Neural cell (in vitro differentiated cells): ENCODE measurements at regions not wholly inside any gene's neighbourhood (a gene's known extent, or its start where the extent isn't known, plus 50 kb on each side); places are given as distances from the start of the nearest gene placed in this dataset.

Experiments
- H2AFZ ChIP-seq: fragments of 200-600, 300-800 bp; sonication (generic), shearing (Covaris generic); 2 replicates; pipeline ENCODE4 v1.6.0; 2014; ENCODE audit warnings: low read depth, mild to moderate bottlenecking, antibody characterized with exemption, low read length, moderate library complexity
- H3F3A ChIP-seq: fragments of 200-600 bp; shearing (Covaris generic); 2 replicates; pipeline ENCODE4 v1.6.1; 2016; ENCODE audit warnings: mild to moderate bottlenecking, moderate library complexity, mixed read lengths, antibody characterized with exemption, low read length; ENCODE audit not compliant: insufficient read depth, poor library complexity, severe bottlenecking
- H3K27ac ChIP-seq: fragments of 200-600, 300-800 bp; sonication (generic), shearing (Covaris generic); 2 replicates; pipeline ENCODE4 v1.5.1; 2014; ENCODE audit warnings: mild to moderate bottlenecking, low read length, moderate library complexity
- H3K27me3 ChIP-seq: fragments of 300-800, 200-600 bp; sonication (generic), shearing (Covaris generic); 2 replicates; pipeline ENCODE4 v1.6.0; 2014; ENCODE audit warnings: mild to moderate bottlenecking, low read depth, low read length, moderate library complexity; ENCODE audit not compliant: insufficient read depth
- H3K36me3 ChIP-seq: fragments of 300-800, 200-600 bp; sonication (generic), shearing (Covaris generic); 2 replicates; pipeline ENCODE4 v1.5.1; 2014; ENCODE audit warnings: mild to moderate bottlenecking, antibody characterized with exemption, low read length, moderate library complexity; ENCODE audit not compliant: insufficient read depth
- H3K4me2 ChIP-seq: fragments of 300-800, 200-600 bp; sonication (generic), shearing (Covaris generic); 2 replicates; pipeline ENCODE4 v1.6.0; 2014; ENCODE audit warnings: mild to moderate bottlenecking, low read length
- H3K4me3 ChIP-seq: fragments of 300-800, 200-600 bp; sonication (generic), shearing (Covaris generic); 2 replicates; pipeline ENCODE4 v1.5.1; 2014; ENCODE audit warnings: mild to moderate bottlenecking, low read length, moderate library complexity
- H3K79me2 ChIP-seq: fragments of 200-600 bp; shearing (Covaris generic); replicated peaks from 2 replicates; pipeline ENCODE4 v1.6.0; 2014; ENCODE audit warnings: mild to moderate bottlenecking, low read length, moderate library complexity; ENCODE audit not compliant: insufficient read depth
- H3K9ac ChIP-seq: fragments of 300-800, 200-600 bp; sonication (generic), shearing (Covaris generic); 2 replicates; pipeline ENCODE4 v1.6.1; 2016; ENCODE audit warnings: mild to moderate bottlenecking, low read length, mixed read lengths
- H3K9me2 ChIP-seq: fragments of 200-600 bp; shearing (Covaris generic); 2 replicates; pipeline ENCODE4 v1.6.1; 2016; ENCODE audit warnings: mild to moderate bottlenecking, low read length, mixed read lengths; ENCODE audit not compliant: insufficient read depth
- H3K9me3 ChIP-seq: fragments of 200-600, 300-800 bp; sonication (generic), shearing (Covaris generic); 2 replicates; pipeline ENCODE4 v1.6.1; 2016; ENCODE audit warnings: mild to moderate bottlenecking, mixed run types, low read length, moderate library complexity, mixed read lengths
- H4K20me1 ChIP-seq: fragments of 200-600 bp; shearing (Covaris generic); 2 replicates; pipeline ENCODE4 v1.6.1; 2016; ENCODE audit warnings: mild to moderate bottlenecking, mixed run types; ENCODE audit not compliant: insufficient read depth
- CTCF ChIP-seq: fragments of 450-650 bp; IDR thresholded peaks from 2 replicates; pipeline ENCODE4 v1.5.1; 2014; ENCODE audit warnings: antibody characterized with exemption, mild to moderate bottlenecking, moderate library complexity; ENCODE audit not compliant: poor library complexity, severe bottlenecking
- EP300 ChIP-seq: fragments of 450-650 bp; conservative IDR thresholded peaks from 2 replicates; pipeline ENCODE4 v1.6.1; 2014; ENCODE audit warnings: antibody characterized with exemption, mild to moderate bottlenecking, moderate library complexity; ENCODE audit not compliant: poor library complexity, severe bottlenecking
- EZH2 ChIP-seq: fragments of 200-600, 300-800 bp; shearing (Covaris generic), sonication (generic); IDR thresholded peaks from 2 replicates; pipeline ENCODE4 v1.6.1; 2014; ENCODE audit warnings: antibody characterized with exemption, low read length, borderline replicate concordance, mild to moderate bottlenecking; ENCODE audit not compliant: insufficient read depth, poor library complexity, severe bottlenecking
- MXI1 ChIP-seq: fragments of 450-650 bp; conservative IDR thresholded peaks from 2 replicates; pipeline ENCODE4 v1.6.1; 2014; ENCODE audit warnings: antibody characterized with exemption, mild to moderate bottlenecking; ENCODE audit not compliant: poor library complexity, severe bottlenecking
- POLR2AphosphoS5 ChIP-seq: IDR thresholded peaks from 2 replicates; pipeline ENCODE4 v1.6.1; 2012
- RAD21 ChIP-seq: fragments of 450-650 bp; conservative IDR thresholded peaks from 2 replicates; pipeline ENCODE4 v1.6.1; 2014; ENCODE audit warnings: antibody characterized with exemption, mild to moderate bottlenecking, moderate library complexity
- REST ChIP-seq: IDR thresholded peaks from 2 replicates; pipeline ENCODE4 v1.6.1; 2012; ENCODE audit warnings: borderline replicate concordance
- SMC3 ChIP-seq: fragments of 450-650 bp; conservative IDR thresholded peaks from 2 replicates; pipeline ENCODE4 v1.6.1; 2014; ENCODE audit warnings: antibody characterized with exemption, mild to moderate bottlenecking, moderate library complexity; ENCODE audit not compliant: poor library complexity
- TAF1 ChIP-seq: IDR thresholded peaks from 2 replicates; pipeline ENCODE4 v1.6.1; 2012; ENCODE audit warnings: low read depth

DNA sequence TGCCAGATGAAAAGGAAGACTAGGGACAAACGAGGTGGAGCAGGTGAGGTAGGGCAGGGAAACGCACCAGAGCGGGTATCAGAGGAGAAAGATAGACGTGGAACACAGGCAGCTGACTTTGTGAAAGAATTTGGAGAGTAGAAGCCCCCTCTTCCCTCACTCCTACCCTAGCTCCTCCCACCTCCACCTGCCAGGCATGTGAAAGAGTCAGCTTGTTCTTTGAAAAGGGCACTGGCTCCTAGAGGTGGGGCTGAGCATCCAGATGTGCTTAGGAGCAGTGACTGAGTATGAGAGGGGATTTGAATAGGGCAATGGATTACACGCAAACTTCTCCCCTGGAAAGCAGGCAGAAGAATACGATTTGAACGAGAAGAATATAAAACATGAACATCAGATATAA, 174.2 kb upstream of the INHBA start:
- no peaks in the 10 kb centered on the region for H3K79me2 ChIP-seq
- no peak overlapping the region for H3K4me3 ChIP-seq
- H3K27ac ChIP-seq, result no peak overlapping the region
- no peaks in the 10 kb centered on the region for H3K9me2 ChIP-seq
- H3K4me2 ChIP-seq, result no peak overlapping the region
- no peaks in the 10 kb centered on the region for H3F3A ChIP-seq
- H2AFZ ChIP-seq, result no peak overlapping the region
- no peaks in the 10 kb centered on the region for H4K20me1 ChIP-seq
- no peak overlapping the region for H3K9ac ChIP-seq
- H3K9me3 ChIP-seq, result no peaks in the 10 kb centered on the region
- TF ChIP-seq TAF1 (no peak), CTCF (no peak), EZH2 (no peak)
- H3K27me3 ChIP-seq, result no peaks in the 10 kb centered on the region
- H3K36me3 ChIP-seq, result no peaks in the 10 kb centered on the region

DNA sequence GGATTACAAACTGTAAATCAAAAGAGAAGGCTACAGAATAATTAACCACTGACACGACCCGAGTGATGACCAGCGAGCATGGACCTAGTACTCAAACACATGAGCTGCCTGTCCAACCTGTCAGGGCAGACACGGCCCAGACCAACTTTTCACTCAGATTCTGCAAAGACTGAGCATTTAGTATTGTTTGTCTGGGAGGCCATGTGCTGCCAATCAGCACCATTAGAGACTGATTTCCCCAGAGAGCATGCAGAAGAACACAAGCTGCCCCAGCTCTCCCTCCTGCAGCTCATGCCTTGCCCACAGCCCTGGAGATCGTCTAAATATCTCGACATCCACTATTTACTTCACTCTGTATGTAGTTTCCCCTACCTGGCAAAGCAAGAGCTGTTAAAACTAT, 172.6 kb upstream of the INHBA start:
- no peaks in the 10 kb centered on the region for H3K9me2 ChIP-seq
- no peak for TF ChIP-seq RAD21
- H2AFZ ChIP-seq, result no peak overlapping the region
- no peak overlapping the region for H3K4me2 ChIP-seq
- no peaks in the 10 kb centered on the region for H3K79me2 ChIP-seq
- H3K36me3 ChIP-seq, result no peaks in the 10 kb centered on the region
- H3K9ac ChIP-seq, result no peak overlapping the region
- H4K20me1 ChIP-seq, result no peaks in the 10 kb centered on the region
- no peaks in the 10 kb centered on the region for H3K9me3 ChIP-seq
- H3K27ac ChIP-seq, result no peak overlapping the region
- no peaks in the 10 kb centered on the region for H3K27me3 ChIP-seq
- H3K4me3 ChIP-seq, result no peak overlapping the region
- no peaks in the 10 kb centered on the region for H3F3A ChIP-seq

DNA sequence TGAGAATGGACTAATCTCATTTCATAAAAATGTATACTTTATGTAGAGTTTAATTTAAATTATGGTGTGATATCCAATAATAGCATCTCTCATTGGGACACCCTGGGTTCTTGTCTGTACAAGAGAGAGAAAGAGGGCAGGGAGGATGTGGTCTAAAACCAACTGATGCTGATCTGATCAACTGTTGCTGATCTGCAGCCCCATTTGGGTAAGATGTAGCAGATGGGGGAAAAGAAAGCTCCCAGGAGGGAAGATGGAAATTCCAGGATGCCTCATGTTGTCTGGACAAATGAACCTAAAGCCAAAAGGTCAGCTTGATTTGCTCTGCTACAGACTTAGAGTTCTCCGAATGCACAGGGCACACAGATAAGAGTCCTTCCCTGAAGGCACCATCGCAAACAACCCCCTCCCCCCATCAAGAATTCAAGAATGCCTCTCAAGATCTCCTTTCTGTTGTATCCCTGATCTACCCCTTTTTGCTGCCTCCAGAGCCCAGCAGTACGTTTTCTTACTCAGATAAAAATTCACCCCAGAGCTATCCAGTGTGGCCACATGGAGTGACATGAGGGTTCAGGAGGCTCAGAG, 171.4 kb upstream of the INHBA start:
- no peak overlapping the region for H3K4me3 ChIP-seq
- H3K9me2 ChIP-seq, result no peaks in the 10 kb centered on the region
- H3K9ac ChIP-seq, result no peak overlapping the region
- H3K36me3 ChIP-seq, result no peaks in the 10 kb centered on the region
- no peak overlapping the region for H3K27ac ChIP-seq
- no peaks in the 10 kb centered on the region for H3F3A ChIP-seq
- H3K79me2 ChIP-seq, result no peaks in the 10 kb centered on the region
- H3K4me2 ChIP-seq, result no peak overlapping the region
- no peaks in the 10 kb centered on the region for H3K27me3 ChIP-seq
- TF ChIP-seq SMC3 (no peak), EP300 (no peak), TAF1 (no peak), MXI1 (no peak), REST (no peak), RAD21 (no peak), EZH2 (no peak), CTCF (no peak), POLR2AphosphoS5 (no peak)
- no peak overlapping the region for H2AFZ ChIP-seq
- no peaks in the 10 kb centered on the region for H4K20me1 ChIP-seq
- H3K9me3 ChIP-seq, result no peaks in the 10 kb centered on the region
